HEK293 (cell line): ENCODE measurements at regions not wholly inside any gene's neighbourhood (a gene's known extent, or its start where the extent isn't known, plus 50 kb on each side); places are given as distances from the start of the nearest gene placed in this dataset.

ENCODE experiments used
- CTCF ChIA-PET: fragments of 350-600 bp; formaldehyde crosslinking; extraction: SDS; loops from one replicate; lab custom pipeline; 2021; ENCODE audit warnings: antibody characterized with exemption; lab: Yijun Ruan, JAX
- POLR2A ChIA-PET: fragments of 300-600 bp; formaldehyde crosslinking; extraction: SDS; loops from one replicate; lab custom pipeline; 2020; ENCODE audit warnings: antibody characterized with exemption, inconsistent platforms; lab: Yijun Ruan, JAX
- H3K27ac ChIP-seq: fragments of 200-500 bp; sonication (Bioruptor generic); 2 replicates; pipeline ENCODE4 v1.5.1; 2014; ENCODE audit warnings: low read depth, low read length, control low read depth, inconsistent platforms; ENCODE audit errors: extremely low read depth
- H3K36me3 ChIP-seq, 2 experiments: fragments of 200-500 bp in 1 of 2; sonication (Bioruptor generic) in 1 of 2; 1 replicate in 1 of 2; 2 replicates in 1 of 2; pipeline ENCODE4 v1.5.1; 2014 to 2017; ENCODE audit warnings: inconsistent platforms in 2 of 2, low read length in 2 of 2; ENCODE audit not compliant: control insufficient read depth in 2 of 2, insufficient read depth in 1 of 2
- H3K4me1 ChIP-seq: fragments of 200-500 bp; sonication (Bioruptor generic); 2 replicates; pipeline ENCODE4 v1.5.1; 2014; ENCODE audit warnings: mild to moderate bottlenecking, low read length, inconsistent platforms; ENCODE audit not compliant: control insufficient read depth, insufficient read depth
- H3K4me3 ChIP-seq: 2 replicates; pipeline ENCODE4 v1.5.1; 2011; ENCODE audit warnings: low read depth, mild to moderate bottlenecking, control low read depth, low read length, moderate library complexity
- H3K9me3 ChIP-seq: fragments of 200-500 bp; sonication (Bioruptor generic); 2 replicates; pipeline ENCODE4 v1.5.1; 2014; ENCODE audit warnings: low read depth, low read length, inconsistent platforms; ENCODE audit not compliant: control insufficient read depth, insufficient read depth
- GLIS1 ChIP-seq: fragments of 450-650 bp; formaldehyde crosslinking; IDR thresholded peaks from 2 replicates; pipeline ENCODE4 v1.5.1; 2016; ENCODE audit warnings: missing biosample characterization, missing genetic modification characterization
- KLF7 ChIP-seq: fragments of 450-650 bp; formaldehyde crosslinking; IDR thresholded peaks from 2 replicates; pipeline ENCODE4 v1.5.1; 2016; ENCODE audit warnings: missing biosample characterization, missing genetic modification characterization, borderline replicate concordance
- SETDB1 ChIP-seq: IDR thresholded peaks from one replicate; pipeline ENCODE4 v1.6.1; 2017; ENCODE audit warnings: mild to moderate bottlenecking, low read length, moderate library complexity, mixed read lengths; ENCODE audit not compliant: insufficient read length
- TCF7L2 ChIP-seq: IDR thresholded peaks from 2 replicates; pipeline ENCODE4 v1.6.1; 2011; ENCODE audit warnings: low read depth, mild to moderate bottlenecking, inconsistent platforms, low read length, moderate library complexity, borderline replicate concordance
- YY1 ChIP-seq: fragments of 450-650 bp; formaldehyde crosslinking; IDR thresholded peaks from 2 replicates; pipeline ENCODE4 v1.5.1; 2018; ENCODE audit warnings: missing biosample characterization, missing genetic modification characterization
- ZBTB17 ChIP-seq: fragments of 450-650 bp; formaldehyde crosslinking; IDR thresholded peaks from 2 replicates; pipeline ENCODE4 v1.5.1; 2016; ENCODE audit warnings: missing biosample characterization, missing genetic modification characterization
- ZFHX2 ChIP-seq: fragments of 450-650 bp; formaldehyde crosslinking; conservative IDR thresholded peaks from 2 replicates; pipeline ENCODE4 v1.5.1; 2016; ENCODE audit warnings: missing biosample characterization, missing genetic modification characterization
- ZNF169 ChIP-seq: fragments of 450-650 bp; formaldehyde crosslinking; IDR thresholded peaks from 2 replicates; pipeline ENCODE4 v1.5.1; 2016; ENCODE audit warnings: missing biosample characterization, missing genetic modification characterization
- ZNF266 ChIP-seq: fragments of 450-650 bp; formaldehyde crosslinking; IDR thresholded peaks from 2 replicates; pipeline ENCODE4 v1.5.1; 2016; ENCODE audit warnings: missing biosample characterization, missing genetic modification characterization, low read depth
- ZNF37A ChIP-seq: fragments of 450-650 bp; IDR thresholded peaks from 2 replicates; pipeline ENCODE4 v1.5.1; 2018; ENCODE audit warnings: missing biosample characterization, missing genetic modification characterization
- ZNF423 ChIP-seq: fragments of 450-650 bp; formaldehyde crosslinking; IDR thresholded peaks from 2 replicates; pipeline ENCODE4 v1.5.1; 2016; ENCODE audit warnings: missing biosample characterization, missing genetic modification characterization
- ZNF596 ChIP-seq: fragments of 450-650 bp; IDR thresholded peaks from 2 replicates; pipeline ENCODE4 v1.5.0; 2018; ENCODE audit warnings: missing biosample characterization, mild to moderate bottlenecking, missing genetic modification characterization, moderate library complexity
- ZNF610 ChIP-seq: fragments of 450-650 bp; formaldehyde crosslinking; IDR thresholded peaks from 2 replicates; pipeline ENCODE4 v1.5.1; 2016; ENCODE audit warnings: missing biosample characterization, missing genetic modification characterization, borderline replicate concordance
- ZNF76 ChIP-seq: fragments of 450-650 bp; formaldehyde crosslinking; IDR thresholded peaks from 2 replicates; pipeline ENCODE4; 2016; ENCODE audit warnings: low read depth, missing biosample characterization, missing genetic modification characterization, borderline replicate concordance
- ZNF776 ChIP-seq: fragments of 450-650 bp; formaldehyde crosslinking; IDR thresholded peaks from 2 replicates; pipeline ENCODE4 v1.5.0; 2017; ENCODE audit warnings: missing biosample characterization, missing genetic modification characterization, borderline replicate concordance
- ZNF785 ChIP-seq: fragments of 450-650 bp; formaldehyde crosslinking; IDR thresholded peaks from 2 replicates; pipeline ENCODE4 v1.5.1; 2016; ENCODE audit warnings: missing biosample characterization, missing genetic modification characterization
- TF ChIP-seq, protein P1 (sequence below): fragments of 450-650 bp; formaldehyde crosslinking; IDR thresholded peaks from 2 replicates; pipeline ENCODE4 v1.5.1; 2016; ENCODE audit warnings: missing biosample characterization, missing genetic modification characterization
- TF ChIP-seq, protein P2 (sequence below): fragments of 450-650 bp; formaldehyde crosslinking; IDR thresholded peaks from 2 replicates; pipeline ENCODE4 v1.5.1; 2017; ENCODE audit warnings: missing biosample characterization, missing genetic modification characterization
- TF ChIP-seq, protein P3 (sequence below): fragments of 450-650 bp; IDR thresholded peaks from 2 replicates; pipeline ENCODE4 v1.5.1; 2018; ENCODE audit warnings: missing biosample characterization, missing genetic modification characterization
- TF ChIP-seq, protein P4 (sequence below): fragments of 450-650 bp; formaldehyde crosslinking; IDR thresholded peaks from 2 replicates; pipeline ENCODE4 v1.5.1; 2016; ENCODE audit warnings: missing biosample characterization, missing genetic modification characterization
- TF ChIP-seq, protein P5 (sequence below): fragments of 450-650 bp; formaldehyde crosslinking; IDR thresholded peaks from 2 replicates; pipeline ENCODE4 v1.5.1; 2016; ENCODE audit warnings: missing biosample characterization, missing genetic modification characterization

DNA sequence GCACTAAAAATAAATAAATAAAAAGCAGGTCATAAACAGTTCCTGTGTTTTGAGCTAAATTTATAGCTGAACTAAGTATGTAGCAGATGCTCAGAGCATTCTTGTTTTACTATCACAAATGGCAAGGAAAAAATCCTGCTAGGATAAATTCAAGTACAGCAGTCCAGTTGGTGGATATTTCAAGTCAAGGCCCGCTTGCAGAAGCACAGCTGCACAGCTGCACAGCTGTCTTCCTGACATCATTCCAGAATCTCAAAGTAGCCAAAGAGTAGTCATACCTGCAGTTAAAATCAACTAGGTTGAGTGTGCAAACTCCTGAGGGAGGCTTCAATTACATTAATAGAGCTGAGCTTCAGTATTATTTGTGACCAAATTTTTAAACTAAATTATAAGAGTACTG lies 297.7 kb upstream of the MANEA start (continued):
- TF ChIP-seq ZBTB17 (tag by site-specific recombination) (no peak), ZNF169 (tag by site-specific recombination) (no peak), SETDB1 (no peak)
- TF ChIP-seq, protein P1, sequence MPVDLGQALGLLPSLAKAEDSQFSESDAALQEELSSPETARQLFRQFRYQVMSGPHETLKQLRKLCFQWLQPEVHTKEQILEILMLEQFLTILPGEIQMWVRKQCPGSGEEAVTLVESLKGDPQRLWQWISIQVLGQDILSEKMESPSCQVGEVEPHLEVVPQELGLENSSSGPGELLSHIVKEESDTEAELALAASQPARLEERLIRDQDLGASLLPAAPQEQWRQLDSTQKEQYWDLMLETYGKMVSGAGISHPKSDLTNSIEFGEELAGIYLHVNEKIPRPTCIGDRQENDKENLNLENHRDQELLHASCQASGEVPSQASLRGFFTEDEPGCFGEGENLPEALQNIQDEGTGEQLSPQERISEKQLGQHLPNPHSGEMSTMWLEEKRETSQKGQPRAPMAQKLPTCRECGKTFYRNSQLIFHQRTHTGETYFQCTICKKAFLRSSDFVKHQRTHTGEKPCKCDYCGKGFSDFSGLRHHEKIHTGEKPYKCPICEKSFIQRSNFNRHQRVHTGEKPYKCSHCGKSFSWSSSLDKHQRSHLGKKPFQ (tag by site-specific recombination): no peak

DNA sequence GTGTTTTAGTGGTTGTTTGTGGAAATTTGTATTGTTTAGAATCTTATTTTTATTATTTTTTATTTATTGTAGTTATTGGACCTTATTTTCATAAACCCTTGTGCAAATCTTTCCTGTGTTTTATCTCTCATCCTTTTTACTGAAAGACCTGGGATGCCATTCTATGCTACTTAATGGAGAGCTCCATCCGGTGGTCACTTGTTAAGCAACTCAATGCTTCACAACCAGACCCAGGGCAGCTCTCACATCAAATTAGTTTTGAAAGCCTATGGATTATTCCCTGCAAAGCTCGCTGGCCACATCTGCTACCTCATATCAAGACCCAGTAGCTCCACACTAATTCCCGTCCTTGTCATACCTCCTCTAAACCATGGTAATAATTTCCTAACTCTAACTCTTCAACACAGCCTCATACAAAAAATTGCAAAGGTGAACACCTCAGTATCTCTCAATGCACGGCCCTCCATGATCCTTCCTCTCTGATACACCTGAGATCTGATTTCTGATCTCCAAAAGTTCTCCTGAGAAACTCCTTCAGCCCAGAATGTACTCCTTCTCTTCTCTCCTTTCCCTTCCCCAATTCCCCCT lies 296.6 kb upstream of the MANEA start:
- Histone ChIP-seq H3K4me3 (no peak overlapping the region), H3K4me1 (no peaks in the 10 kb centered on the region), H3K9me3 (no peaks in the 10 kb centered on the region), H3K36me3 (no peaks in the 10 kb centered on the region), H3K27ac (no peak overlapping the region)
- POLR2A ChIA-PET: no interaction called here
- CTCF ChIA-PET: interaction anchor here (0.6 to 2.5 kb wide), 7 partner anchors 9 to 875 kb away, joined by 3 to 11 read pairs (median 4); no protein-coding TSS in a partner anchor
- TF ChIP-seq ZNF596 (tag by site-specific recombination): no peak
- TF ChIP-seq ZFHX2: no peak
- TF ChIP-seq, protein P2, sequence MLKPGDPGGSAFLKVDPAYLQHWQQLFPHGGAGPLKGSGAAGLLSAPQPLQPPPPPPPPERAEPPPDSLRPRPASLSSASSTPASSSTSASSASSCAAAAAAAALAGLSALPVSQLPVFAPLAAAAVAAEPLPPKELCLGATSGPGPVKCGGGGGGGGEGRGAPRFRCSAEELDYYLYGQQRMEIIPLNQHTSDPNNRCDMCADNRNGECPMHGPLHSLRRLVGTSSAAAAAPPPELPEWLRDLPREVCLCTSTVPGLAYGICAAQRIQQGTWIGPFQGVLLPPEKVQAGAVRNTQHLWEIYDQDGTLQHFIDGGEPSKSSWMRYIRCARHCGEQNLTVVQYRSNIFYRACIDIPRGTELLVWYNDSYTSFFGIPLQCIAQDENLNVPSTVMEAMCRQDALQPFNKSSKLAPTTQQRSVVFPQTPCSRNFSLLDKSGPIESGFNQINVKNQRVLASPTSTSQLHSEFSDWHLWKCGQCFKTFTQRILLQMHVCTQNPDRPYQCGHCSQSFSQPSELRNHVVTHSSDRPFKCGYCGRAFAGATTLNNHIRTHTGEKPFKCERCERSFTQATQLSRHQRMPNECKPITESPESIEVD: no peak
- no peak for TF ChIP-seq ZNF37A (tag by site-specific recombination)
- TF ChIP-seq ZNF776: no peak
- TF ChIP-seq ZNF423 (tag by site-specific recombination): no peak
- TF ChIP-seq, protein P1 (tag by site-specific recombination): no peak
- no peak for TF ChIP-seq TCF7L2
- TF ChIP-seq, protein P3, sequence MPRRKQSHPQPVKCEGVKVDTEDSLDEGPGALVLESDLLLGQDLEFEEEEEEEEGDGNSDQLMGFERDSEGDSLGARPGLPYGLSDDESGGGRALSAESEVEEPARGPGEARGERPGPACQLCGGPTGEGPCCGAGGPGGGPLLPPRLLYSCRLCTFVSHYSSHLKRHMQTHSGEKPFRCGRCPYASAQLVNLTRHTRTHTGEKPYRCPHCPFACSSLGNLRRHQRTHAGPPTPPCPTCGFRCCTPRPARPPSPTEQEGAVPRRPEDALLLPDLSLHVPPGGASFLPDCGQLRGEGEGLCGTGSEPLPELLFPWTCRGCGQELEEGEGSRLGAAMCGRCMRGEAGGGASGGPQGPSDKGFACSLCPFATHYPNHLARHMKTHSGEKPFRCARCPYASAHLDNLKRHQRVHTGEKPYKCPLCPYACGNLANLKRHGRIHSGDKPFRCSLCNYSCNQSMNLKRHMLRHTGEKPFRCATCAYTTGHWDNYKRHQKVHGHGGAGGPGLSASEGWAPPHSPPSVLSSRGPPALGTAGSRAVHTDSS (tag by site-specific recombination): no peak
- TF ChIP-seq YY1 (tag by site-specific recombination): no peak
- no peak for TF ChIP-seq ZNF610
- TF ChIP-seq ZNF785: no peak

DNA sequence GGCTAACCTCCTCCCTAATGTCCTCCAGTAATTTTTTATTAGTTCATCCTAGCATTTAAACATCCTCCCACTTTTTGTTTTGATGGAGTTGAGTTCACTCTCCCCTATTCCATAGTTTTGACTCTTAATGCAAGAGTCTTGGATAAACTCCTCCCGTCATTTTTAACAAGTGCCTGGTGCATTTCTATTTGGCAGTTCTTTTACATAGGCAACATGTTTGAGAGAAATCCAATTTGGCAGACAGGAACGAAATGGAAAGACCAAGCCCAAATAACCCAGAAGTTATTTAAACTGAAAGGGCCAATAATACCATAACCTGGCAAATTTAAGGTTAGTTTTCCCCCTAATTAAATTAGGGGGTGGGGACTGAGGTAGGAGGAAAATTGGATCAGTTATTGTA lies 291.5 kb upstream of the MANEA start:
- Histone ChIP-seq H3K4me1 (no peaks in the 10 kb centered on the region), H3K36me3 (no peaks in the 10 kb centered on the region), H3K4me3 (no peak overlapping the region), H3K27ac (no peak overlapping the region), H3K9me3 (no peaks in the 10 kb centered on the region)
- ChIA-PET POLR2A (no interaction called here), CTCF (no interaction called here)
- TF ChIP-seq, protein P4, sequence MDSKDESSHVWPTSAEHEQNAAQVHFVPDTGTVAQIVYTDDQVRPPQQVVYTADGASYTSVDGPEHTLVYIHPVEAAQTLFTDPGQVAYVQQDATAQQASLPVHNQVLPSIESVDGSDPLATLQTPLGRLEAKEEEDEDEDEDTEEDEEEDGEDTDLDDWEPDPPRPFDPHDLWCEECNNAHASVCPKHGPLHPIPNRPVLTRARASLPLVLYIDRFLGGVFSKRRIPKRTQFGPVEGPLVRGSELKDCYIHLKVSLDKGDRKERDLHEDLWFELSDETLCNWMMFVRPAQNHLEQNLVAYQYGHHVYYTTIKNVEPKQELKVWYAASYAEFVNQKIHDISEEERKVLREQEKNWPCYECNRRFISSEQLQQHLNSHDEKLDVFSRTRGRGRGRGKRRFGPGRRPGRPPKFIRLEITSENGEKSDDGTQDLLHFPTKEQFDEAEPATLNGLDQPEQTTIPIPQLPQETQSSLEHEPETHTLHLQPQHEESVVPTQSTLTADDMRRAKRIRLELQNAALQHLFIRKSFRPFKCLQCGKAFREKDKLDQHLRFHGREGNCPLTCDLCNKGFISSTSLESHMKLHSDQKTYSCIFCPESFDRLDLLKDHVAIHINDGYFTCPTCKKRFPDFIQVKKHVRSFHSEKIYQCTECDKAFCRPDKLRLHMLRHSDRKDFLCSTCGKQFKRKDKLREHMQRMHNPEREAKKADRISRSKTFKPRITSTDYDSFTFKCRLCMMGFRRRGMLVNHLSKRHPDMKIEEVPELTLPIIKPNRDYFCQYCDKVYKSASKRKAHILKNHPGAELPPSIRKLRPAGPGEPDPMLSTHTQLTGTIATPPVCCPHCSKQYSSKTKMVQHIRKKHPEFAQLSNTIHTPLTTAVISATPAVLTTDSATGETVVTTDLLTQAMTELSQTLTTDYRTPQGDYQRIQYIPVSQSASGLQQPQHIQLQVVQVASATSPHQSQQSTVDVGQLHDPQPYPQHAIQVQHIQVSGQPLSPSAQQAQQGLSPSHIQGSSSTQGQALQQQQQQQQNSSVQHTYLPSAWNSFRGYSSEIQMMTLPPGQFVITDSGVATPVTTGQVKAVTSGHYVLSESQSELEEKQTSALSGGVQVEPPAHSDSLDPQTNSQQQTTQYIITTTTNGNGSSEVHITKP (tag by site-specific recombination): no peak
- TF ChIP-seq ZNF76 (tag by site-specific recombination): no peak
- TF ChIP-seq, protein P5, sequence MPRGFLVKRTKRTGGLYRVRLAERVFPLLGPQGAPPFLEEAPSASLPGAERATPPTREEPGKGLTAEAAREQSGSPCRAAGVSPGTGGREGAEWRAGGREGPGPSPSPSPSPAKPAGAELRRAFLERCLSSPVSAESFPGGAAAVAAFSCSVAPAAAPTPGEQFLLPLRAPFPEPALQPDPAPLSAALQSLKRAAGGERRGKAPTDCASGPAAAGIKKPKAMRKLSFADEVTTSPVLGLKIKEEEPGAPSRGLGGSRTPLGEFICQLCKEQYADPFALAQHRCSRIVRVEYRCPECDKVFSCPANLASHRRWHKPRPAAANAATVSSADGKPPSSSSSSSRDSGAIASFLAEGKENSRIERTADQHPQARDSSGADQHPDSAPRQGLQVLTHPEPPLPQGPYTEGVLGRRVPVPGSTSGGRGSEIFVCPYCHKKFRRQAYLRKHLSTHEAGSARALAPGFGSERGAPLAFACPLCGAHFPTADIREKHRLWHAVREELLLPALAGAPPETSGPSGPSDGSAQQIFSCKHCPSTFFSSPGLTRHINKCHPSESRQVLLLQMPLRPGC (tag by site-specific recombination): no peak
- no peak for TF ChIP-seq GLIS1 (tag by site-specific recombination)
- TF ChIP-seq ZNF266 (tag by site-specific recombination): no peak
- TF ChIP-seq KLF7: no peak
